RWPE1 (cell line): ENCODE measurements at regions not wholly inside any gene's neighbourhood (a gene's known extent, or its start where the extent isn't known, plus 50 kb on each side); places are given as distances from the start of the nearest gene placed in this dataset.

Experiments
- CTCF ChIA-PET: fragments of 350-600 bp; sonication (Branson Sonifier 250); formaldehyde crosslinking; extraction: SDS; loops from one replicate; lab custom pipeline; 2021; lab: Yijun Ruan, JAX
- POLR2A ChIA-PET: fragments of 400-600 bp; formaldehyde crosslinking; extraction: SDS; loops from one replicate; lab custom pipeline; 2020; ENCODE audit warnings: antibody characterized with exemption; ENCODE audit not compliant: low non-redundant PET; lab: Yijun Ruan, JAX
- DNase-seq: peaks from one replicate; pipeline ENCODE4 v3.0.0; 2012; ENCODE audit warnings: low spot score
- H3K27ac ChIP-seq: fragments of 450-650 bp; 2 replicates; pipeline ENCODE4 v1.5.1; 2017
- CTCF ChIP-seq: fragments of 450-650 bp; conservative IDR thresholded peaks from 2 replicates; pipeline ENCODE4 v1.5.1; 2017; ENCODE audit warnings: low read depth, mild to moderate bottlenecking

- DNase-seq: no peak
- H3K27ac ChIP-seq: no peak overlapping the region
- ChIA-PET CTCF (interaction anchor here (0.5 kb wide), 1 partner anchor 426 kb away, joined by 7 read pairs; no protein-coding TSS in a partner anchor), POLR2A (no interaction called here)
- no peak for TF ChIP-seq CTCF
Measured at GRCh38 chr17:21522755-21523336, 146.7 kb downstream of the KCNJ12 start.

GRCh38 chr17:21523497-21524210, 147.5 kb downstream of the KCNJ12 start:
- no peak for TF ChIP-seq CTCF
- no peak for DNase-seq
- POLR2A ChIA-PET: no interaction called here
- CTCF ChIA-PET: no interaction called here
- H3K27ac ChIP-seq: no peak overlapping the region

GRCh38 chr17:21524211-21524591, 148.0 kb downstream of the KCNJ12 start:
- H3K27ac ChIP-seq: no peak overlapping the region
- no peak for DNase-seq
- POLR2A ChIA-PET: no interaction called here
- CTCF ChIA-PET: no interaction called here
- TF ChIP-seq CTCF: no peak

GRCh38 chr17:21525464-21526130, 149.4 kb downstream of the KCNJ12 start:
- CTCF ChIA-PET: no interaction called here
- H3K27ac ChIP-seq: no peak overlapping the region
- TF ChIP-seq CTCF: no peak
- POLR2A ChIA-PET: no interaction called here
- DNase-seq: no peak

GRCh38 chr17:21528031-21528695, 152.0 kb downstream of the KCNJ12 start:
- ChIA-PET POLR2A (no interaction called here), CTCF (no interaction called here)
- H3K27ac ChIP-seq: no peak overlapping the region
- no peak for DNase-seq
- TF ChIP-seq CTCF: no peak

GRCh38 chr17:21530311-21530710, 154.2 kb downstream of the KCNJ12 start:
- CTCF ChIA-PET: interaction anchor here (1.2 kb wide), 1 partner anchor 65 kb away, joined by 4 read pairs; no protein-coding TSS in a partner anchor
- POLR2A ChIA-PET: no interaction called here
- no peak for DNase-seq
- TF ChIP-seq CTCF: no peak
- no peak overlapping the region for H3K27ac ChIP-seq
